Activated effector memory CD4-positive, alpha-beta T cell treated with Interleukin-2 at 50 U/mL for 16 hours (primary cell): ENCODE measurements at regions not wholly inside any gene's neighbourhood (a gene's known extent, or its start where the extent isn't known, plus 50 kb on each side); places are given as distances from the start of the nearest gene placed in this dataset.

Source experiments
- DNase-seq: peaks from one replicate; pipeline ENCODE4 v3.0.0-alpha.2; 2020

DNA sequence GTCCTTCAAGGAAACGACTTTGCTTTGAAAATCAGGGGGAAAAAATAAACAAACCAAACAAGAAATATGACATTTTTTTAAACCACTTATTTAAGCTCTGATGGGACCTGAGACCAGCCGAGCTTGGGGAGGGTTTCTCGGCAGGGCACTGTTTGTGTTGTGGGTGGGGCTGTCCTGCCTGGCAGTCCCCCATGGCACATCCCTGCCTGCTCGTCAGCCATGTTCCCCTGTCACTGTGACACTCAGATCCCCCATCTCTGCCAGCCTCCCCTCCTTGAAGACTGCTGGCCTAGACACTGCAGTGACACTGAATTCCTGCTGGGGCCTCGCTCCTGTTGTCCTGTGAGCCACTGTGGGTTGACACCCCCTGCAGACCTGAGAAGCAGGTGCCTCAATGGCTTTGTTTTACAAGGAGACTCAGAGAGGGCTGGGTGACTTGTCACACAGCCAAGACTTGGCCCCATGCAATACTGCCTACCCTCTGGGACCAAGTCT is 95.1 kb upstream of the PTPN1 start:
- no peak for DNase-seq

GRCh38 chr20:50415516-50416268 is 94.5 kb upstream of the PTPN1 start:
- DNase-seq: no peak

DNA sequence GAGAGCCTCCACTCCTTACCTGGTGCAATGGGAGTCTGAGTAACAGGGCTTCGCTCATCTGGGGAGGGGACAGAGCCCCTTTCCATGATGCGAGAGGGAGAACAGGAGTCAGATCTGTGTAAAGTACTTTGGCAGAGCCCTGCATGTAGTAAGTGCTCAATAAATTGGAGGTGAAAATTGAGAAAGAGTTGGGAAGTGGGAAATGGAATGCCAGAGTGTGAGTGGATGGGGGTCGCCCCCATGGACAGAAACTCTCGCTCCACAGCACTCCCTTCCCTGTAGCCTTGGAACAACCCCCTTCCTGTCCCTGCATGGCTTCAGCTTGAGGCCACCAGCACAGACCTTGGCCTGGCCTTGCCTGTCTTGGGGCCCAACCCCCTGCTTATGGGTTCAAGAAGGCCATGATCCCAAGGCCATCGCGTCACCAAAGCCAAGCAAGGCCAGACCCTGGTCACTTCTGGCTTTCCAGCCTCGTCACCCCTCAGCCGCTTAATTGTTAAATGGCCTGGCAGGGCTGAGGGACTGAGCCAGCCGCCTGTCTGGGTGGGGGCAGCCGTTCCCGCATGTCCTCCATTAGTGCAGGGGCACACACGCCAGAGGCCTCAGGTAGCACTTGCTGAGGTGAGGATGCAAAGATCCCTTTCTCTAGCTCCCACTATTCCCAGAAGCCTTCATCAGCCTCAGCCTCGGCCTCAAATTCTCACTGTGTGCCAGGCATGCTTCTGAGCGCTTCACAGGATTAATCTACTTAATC is 93.7 kb upstream of the PTPN1 start:
- no peak for DNase-seq

- DNase-seq: no peak
Measured at GRCh38 chr20:50417023-50417329, 93.2 kb upstream of the PTPN1 start.

DNA sequence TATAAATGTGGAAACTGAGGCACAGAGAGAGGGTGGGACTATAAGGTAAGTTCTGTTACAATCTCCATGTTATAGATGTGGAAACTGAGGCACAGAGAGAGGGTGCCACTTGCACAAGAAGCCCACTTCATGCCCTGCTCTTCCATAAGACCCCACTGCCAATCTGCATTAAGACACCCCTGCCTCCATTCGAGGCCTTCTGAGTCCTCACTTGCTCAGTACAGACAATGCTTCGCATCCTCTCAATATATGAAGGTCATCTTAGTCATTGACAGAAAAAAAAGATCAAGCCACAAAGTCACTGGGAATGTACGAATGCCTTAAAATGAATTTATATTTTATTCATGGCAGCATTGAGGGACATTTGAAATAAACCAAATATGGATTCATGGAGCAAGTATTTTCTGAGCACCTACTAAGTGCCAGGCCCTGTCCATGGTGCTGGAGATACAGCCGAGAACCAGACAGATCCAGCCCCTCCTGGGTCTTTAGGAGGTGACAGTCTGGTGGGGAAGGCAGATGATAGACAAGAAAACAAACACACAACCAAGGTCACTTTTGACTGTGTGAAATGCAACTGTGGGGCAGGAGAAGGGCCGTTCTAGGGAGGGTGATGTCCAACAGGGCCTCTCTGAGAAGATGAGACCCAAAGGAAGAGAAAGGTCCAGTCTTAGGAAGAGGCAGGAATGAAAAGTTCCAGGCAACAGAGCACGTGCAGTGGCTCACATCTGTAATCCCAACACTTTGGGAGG is 92.5 kb upstream of the PTPN1 start:
- no peak for DNase-seq

DNA sequence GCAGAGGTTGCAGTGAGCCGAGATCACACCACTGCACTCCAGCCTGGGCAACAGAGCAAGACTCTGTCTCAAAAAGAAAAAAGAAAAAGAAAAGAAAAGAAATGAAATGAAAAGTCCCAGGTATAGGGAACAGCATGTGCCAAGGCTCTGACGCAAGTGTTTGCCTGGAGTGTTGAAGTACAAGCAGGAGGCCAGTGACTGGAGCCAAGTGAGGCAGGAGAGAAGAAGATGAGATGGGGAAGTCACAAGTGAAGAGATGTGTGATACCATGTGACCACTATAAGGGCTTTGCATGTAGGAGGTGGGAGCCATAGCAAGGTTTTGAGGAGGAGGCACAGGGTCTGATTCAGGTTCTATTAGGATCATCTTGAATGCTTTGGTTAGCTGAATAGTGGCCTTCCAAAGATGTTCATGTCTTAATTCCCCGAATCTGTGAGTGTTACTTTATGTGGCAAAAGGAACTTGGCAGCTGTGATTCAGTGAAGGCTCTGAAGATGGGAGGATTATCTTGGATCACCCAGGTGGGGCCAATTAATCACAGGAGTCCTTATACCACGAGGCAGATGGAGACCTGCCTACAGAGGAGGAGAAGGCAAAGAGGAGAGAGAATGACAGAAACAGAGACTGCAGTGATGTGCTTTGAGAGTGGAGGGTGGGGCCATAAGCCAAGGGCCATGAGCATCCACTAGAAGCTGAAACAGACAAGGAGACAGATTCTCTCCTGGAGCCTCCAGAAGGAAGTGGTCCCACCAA is 91.1 kb upstream of the PTPN1 start:
- no peak for DNase-seq

DNA sequence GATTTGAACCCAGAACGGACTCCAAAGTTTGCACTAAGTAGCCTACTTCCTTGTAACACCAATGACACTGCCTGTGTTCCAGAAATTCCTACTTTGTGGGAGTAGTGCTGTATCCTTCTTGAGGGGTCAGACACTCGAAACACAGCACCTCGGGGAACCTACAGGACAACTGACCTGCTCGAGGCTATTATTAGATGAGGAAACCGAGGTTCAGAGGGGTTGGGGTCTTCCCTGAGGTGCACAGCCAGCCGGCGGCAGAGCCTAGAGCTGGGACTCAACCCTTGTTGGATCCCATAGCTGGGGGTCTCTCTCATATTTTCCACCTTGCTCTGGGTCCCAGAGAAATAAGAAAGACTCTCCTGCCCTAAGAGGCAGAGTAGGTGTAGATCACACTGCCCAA is 89.8 kb upstream of the PTPN1 start:
- DNase-seq: no peak

DNA sequence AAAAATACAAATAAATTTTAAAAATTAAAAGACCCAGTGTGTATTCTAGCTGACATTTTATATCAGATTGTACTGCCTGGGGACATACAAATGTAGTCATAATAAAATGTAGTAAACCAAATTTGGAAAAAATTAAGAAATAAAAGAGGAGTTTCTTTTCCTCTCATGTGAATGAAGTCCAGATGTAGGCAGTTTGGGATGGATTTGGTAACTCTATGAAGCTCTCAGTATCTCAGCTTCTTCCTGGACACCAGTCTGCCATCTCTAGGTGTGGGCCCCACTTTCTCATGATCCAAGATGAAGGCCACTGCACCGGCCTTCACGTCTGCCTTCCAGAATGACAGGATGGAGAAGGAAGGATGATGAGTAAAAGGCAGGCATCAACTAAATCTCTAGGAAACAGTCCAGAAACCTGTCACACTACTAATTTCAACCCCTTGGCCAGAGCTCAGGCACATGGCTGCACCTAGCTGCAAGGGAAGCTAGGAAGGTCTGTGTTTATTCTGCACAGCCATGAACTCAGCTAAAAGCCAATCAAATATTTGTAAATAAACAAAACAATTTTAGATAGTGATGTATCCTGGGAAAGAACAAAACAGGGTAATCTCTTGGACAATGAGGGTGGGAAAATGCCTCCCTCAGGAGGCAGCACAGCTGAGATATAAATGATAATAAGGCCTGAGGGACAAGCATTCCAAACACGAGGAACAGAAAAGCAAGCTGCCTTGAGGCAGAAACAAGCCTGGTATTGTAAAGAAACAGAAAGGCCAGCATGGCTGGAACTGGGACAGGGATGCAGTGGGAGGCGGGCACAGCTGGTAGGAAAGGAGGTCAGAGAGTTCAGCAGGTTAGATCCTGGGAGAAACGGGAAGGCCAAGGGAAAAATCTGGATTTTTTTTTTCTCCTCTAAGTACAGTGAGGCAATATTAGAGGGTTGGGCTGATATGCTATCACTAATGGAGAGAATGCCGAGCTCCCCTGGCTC is 88.5 kb upstream of the PTPN1 start:
- DNase-seq: no peak

- DNase-seq: no peak
Measured at GRCh38 chr20:50423758-50424157, 86.4 kb upstream of the PTPN1 start.

- no peak for DNase-seq
Measured at GRCh38 chr20:50425076-50425475, 85.1 kb upstream of the PTPN1 start.

DNA sequence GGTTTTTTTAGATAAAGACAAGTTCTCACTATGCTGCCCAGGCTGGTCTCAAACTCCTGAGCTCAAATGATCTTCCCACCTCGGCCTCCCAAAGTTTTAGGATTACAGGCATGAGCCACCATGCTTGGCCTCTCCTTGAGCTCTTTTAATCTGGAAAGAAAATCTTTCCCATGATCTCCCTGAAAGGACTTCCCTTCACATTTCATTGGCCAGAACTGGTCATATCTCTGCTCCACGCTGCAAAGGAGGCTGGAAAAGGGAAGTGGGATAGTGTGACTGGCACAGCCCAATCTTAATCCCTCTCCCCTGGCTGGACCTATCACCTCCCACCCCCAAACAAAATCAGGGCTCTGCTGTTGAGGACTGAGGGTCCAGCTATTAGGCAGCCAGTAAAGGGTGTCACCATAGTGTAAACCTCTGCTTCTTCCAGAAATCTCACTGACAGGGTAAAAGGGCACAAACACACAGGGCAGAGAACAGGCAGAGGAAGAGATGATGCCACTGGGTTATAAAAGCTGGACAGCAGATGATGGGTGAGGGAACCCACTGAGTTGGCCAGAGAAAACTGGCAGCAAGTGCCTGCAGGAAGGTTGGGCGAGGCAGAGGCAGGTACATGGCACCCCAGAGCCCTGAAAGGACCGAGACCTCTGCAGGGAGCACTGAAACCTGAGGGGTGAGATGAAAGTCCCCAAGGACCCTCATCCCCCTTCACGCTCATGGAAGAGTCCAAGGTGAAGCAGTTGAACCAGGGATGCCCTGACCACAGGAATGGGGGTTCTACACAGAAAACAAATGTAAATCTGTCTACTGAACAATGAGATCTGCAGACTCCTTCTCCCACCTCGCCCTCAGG is 83.1 kb upstream of the PTPN1 start:
- DNase-seq: no peak

- no peak for DNase-seq
Measured at GRCh38 chr20:50427719-50428083, 82.5 kb upstream of the PTPN1 start.

DNA sequence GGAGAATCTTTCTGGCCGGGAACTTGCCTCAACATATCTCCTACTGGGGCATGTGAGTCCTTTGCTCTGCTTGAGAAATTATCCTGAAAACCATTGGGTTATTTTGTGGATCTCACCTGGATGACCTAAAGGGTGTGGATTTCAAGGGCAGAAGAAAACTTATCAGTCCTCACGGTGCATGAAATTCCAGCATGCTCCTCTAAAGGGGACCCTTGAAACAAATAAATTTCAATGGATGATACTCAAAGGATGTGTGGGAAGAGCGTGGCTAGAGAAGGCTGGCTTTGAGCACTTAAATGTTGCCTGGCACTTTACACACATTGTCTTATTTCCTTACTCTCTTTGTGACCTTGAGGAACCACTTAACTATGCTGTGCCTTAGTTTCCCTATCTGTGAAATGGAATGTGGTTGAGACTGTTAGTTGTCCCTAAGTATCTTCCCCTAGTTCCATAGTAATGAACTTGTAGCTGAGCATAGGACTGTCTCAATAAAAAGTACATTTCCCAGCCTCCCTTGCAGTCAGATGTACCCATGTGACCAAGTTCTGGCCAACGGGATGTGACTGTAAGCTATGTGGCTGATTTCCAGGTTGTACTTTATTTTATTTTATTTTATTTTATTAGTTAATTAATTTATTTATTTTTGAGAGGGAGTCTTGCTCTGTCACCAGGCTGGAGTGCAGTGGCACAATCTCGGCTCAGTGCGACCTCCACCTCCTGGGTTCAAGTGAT is 81.9 kb upstream of the PTPN1 start:
- no peak for DNase-seq

DNA sequence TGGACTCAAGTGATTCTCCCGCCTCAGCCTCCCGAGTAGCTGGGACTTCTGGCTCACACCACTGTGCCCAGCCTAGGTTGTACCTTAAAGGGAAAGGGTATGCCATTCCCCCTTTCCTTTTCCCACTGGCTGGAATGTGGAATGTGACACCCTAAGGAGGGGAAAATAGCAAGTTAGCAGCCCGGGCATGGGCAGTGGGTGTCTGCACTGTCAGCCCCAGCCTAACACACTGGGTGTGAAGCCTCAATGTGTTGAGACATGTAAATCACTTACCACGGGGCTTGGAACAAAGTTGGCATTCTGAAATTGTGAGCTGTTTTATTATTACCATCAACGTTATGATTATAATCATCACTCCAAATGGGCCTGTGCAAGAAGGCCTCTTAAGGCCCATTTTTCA is 80.8 kb upstream of the PTPN1 start:
- no peak for DNase-seq

DNA sequence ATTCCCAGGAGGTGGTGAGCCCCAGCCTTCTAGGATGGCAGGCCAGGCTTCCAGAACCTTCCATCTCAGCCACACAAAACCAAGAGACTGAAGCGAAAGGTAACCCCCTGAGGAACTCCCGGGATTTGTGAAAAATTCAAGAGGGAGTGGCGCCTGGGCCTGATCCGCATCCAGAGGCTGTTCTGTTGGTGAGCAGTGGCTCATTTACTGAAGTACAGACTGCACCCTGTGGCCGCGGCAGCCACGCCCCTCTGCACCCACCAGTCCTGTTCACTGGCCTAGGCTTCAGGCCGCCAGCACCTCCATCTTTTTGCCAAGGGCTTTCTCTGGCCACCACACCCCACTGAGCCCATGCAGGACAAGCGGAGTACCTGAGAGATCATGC is 79.1 kb upstream of the PTPN1 start:
- DNase-seq: no peak

DNA sequence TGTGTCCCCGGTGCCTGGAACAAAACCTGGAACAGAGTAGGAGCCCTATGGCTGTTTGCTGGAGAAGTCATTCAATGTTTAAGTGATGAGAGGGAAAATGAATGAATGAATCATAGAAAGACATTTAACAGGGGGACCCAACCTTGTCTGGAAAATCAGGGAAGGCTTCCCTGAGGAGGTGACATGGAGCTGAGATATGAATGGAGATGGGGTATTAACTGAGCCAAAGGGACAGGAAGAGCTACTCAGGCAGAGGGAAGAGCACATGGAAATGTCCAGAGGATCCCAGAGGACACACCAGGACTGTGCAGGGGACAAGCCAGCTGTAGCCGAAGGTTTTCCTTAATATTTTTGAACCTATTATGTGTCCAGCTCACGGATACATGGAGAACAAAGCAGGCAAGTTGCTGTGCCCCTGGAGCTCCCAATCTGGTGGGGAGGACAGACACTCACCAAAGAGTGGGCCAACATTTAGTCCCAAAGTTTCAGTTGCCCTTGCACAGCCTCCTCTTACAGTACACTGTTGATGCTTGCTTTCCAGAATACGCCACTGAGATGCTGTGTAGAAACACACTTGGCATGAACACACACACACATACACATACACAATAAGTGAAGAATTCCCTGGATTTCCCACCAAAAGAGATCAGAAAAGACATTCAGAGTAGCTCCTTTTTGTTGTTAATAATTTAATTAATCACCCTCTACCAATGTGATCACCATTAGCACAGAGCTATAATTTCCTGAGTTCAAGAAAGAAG is 77.0 kb upstream of the PTPN1 start:
- no peak for DNase-seq

DNA sequence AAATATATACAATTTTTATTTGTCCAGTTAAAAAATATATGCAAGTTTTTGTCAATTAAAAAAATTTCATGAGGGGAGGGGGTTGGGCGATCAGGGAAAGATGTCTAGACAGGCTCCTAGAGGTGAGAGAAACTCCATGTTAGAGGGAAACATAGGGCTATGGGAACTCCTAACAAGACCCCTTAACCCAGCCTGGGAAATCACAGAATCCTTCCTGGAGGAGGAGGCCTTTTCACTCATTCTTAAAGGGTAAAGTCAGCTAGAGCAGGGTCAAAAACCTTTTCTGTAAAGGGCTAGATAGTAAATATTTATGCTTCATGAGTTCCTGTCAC is 75.9 kb upstream of the PTPN1 start:
- no peak for DNase-seq

DNA sequence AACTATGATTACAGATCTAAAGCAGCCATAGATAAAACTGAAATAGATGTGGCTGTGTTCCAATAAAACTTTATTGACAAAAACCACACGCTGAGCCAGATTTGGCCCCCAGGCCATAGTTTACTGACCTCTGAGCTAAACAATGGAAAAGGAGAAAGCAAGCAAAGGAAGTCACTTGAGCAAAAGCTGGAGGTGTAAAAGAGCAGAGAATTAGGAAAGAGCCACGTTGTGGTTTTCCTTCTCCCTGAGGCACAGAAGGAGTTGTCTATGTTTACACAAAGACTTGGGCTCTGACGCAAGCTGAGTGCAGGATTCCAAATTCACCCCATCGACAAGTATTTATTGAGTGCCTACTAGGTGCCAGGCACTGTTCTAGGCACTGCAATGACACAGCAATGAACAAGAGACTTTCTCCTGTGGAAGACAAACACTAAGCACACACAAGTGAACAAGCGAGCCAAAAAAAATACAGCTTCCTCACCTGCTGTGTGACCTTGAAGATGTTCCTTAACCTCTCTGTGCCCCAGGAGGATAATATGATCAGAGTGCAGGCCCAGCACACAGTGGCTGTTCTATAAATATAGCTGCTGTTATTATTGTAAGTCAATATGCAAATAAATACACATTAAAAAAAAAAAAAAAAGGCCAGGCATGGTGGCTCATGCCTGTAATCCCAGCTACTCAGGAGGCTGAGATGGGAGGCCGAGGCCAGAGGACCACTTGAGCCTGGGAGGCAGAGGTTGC is 75.4 kb upstream of the PTPN1 start:
- no peak for DNase-seq
